ENCODE measurements at regions not wholly inside any gene's neighbourhood (a gene's known extent, or its start where the extent isn't known, plus 50 kb on each side); places are given as distances from the start of the nearest gene placed in this dataset.

- H3K9me1 ChIP-seq (ENCODE audit: control insufficient read depth, insufficient read depth, low read length), result no peaks in the 10 kb centered on the region
- no peaks in the 10 kb centered on the region; the same call in 1 of the 2 replicates for H3K9me3 ChIP-seq (replicated peaks; ENCODE audit: control insufficient read depth, insufficient read depth, low read depth, low read length)
- in situ Hi-C loops (cut with MboI), result no loop called here
- no peak overlapping the region for H3K4me3 ChIP-seq
- intact Hi-C loops (cut with micrococcal nuclease), result no loop called here
- no peaks in the 10 kb centered on the region for H4K20me1 ChIP-seq (replicated peaks; ENCODE audit: control insufficient read depth, insufficient read depth, low read length)
- CTCF ChIA-PET (ENCODE audit: low intra/inter-chr PET ratio), result no interaction called here
- H2AFZ ChIP-seq (ENCODE audit: low read depth, low read length), result no peak overlapping the region
- no peaks in the 10 kb centered on the region for H3K36me3 ChIP-seq (ENCODE audit: control insufficient read depth, insufficient read depth, low read length)
- H3K79me2 ChIP-seq (ENCODE audit: control insufficient read depth, insufficient read depth, low read length), result no peaks in the 10 kb centered on the region
- ATAC-seq, result no peak
- no peak for TF ChIP-seq KDM4B (IDR thresholded peaks at IDR 0.05; ENCODE audit: borderline replicate concordance in 2 of 2, low read depth in 1 of 2)
- TF ChIP-seq NFRKB (IDR thresholded peaks at IDR 0.05; ENCODE audit: low read depth), result no peak
- no peak for TF ChIP-seq E2F5 (CRISPR knock-in tag; IDR thresholded peaks at IDR 0.05)
- TF ChIP-seq JUND (IDR thresholded peaks at IDR 0.05; ENCODE audit: borderline replicate concordance, low read depth, low read length), result no peak
- no peak for TF ChIP-seq JUND (tag; IDR thresholded peaks at IDR 0.05; ENCODE audit: borderline replicate concordance, low read depth, low read length)
- no peak for TF ChIP-seq CBX8 (IDR thresholded peaks at IDR 0.05; ENCODE audit: borderline replicate concordance, extremely low read depth, low read depth, low read length, poor library complexity, severe bottlenecking)
- TF ChIP-seq ZBTB12 (CRISPR knock-in tag; IDR thresholded peaks at IDR 0.05), result no peak
- no peaks in the 10 kb centered on the region for H3K27me3 ChIP-seq (ENCODE audit: control insufficient read depth in 2 of 2, insufficient read depth in 2 of 2, low read length in 2 of 2)
- no peak overlapping the region for H3K4me2 ChIP-seq (ENCODE audit: insufficient read depth, low read length)
- no TSS peak for BruUV-seq (replicated peaks)
- POLR2A ChIA-PET, result no interaction called here
- no peaks in the 10 kb centered on the region for H3K4me1 ChIP-seq (replicated peaks in 1 of 2; ENCODE audit: control insufficient read depth in 2 of 2, insufficient read depth in 2 of 2, low read length in 2 of 2)
- no peak overlapping the region for H3K27ac ChIP-seq (ENCODE audit: extremely low read depth, low read depth, low read length)
- DNase-seq (ENCODE audit: extremely low read depth in 1 of 4, low spot score in 3 of 4), result no peak
- FAIRE-seq, result no peak
- no peak overlapping the region for H3K9ac ChIP-seq (ENCODE audit: insufficient read depth in 1 of 2, low read depth in 2 of 2, low read length in 2 of 2)
Measured at GRCh38 chr18:4543711-4544110, 88.6 kb upstream of the DLGAP1 start.
